Smooth muscle cell (in vitro differentiated cells): ENCODE measurements at regions not wholly inside any gene's neighbourhood (a gene's known extent, or its start where the extent isn't known, plus 50 kb on each side); places are given as distances from the start of the nearest gene placed in this dataset.

ENCODE experiments used
- DNase-seq: peaks from one replicate; lab custom pipeline; 2025; ENCODE audit not compliant: unreplicated experiment; lab: John Stamatoyannopoulos, UW
- H2AFZ ChIP-seq: fragments of 200-600 bp; sonication (generic); 2 replicates; pipeline ENCODE4 v1.6.0; 2016; ENCODE audit warnings: antibody characterized with exemption, low read depth, mild to moderate bottlenecking
- H3F3A ChIP-seq: fragments of 200-600 bp; sonication (generic); 2 replicates; pipeline ENCODE4 v1.6.0; 2017; ENCODE audit warnings: antibody characterized with exemption, low read depth
- H3K27ac ChIP-seq: fragments of 200-600 bp; sonication (generic); 2 replicates; pipeline ENCODE4 v1.5.1; 2016; ENCODE audit warnings: low read depth, mild to moderate bottlenecking
- H3K27me3 ChIP-seq: fragments of 200-600 bp; sonication (generic); 2 replicates; pipeline ENCODE4 v1.6.1; 2016; ENCODE audit warnings: low read depth, mild to moderate bottlenecking
- H3K36me3 ChIP-seq: fragments of 200-600 bp; sonication (generic); 2 replicates; pipeline ENCODE4 v1.5.1; 2016; ENCODE audit warnings: low read depth
- H3K4me1 ChIP-seq: fragments of 200-600 bp; sonication (generic); 2 replicates; pipeline ENCODE4 v1.5.1; 2016; ENCODE audit warnings: low read depth
- H3K4me2 ChIP-seq: fragments of 200-600 bp; sonication (generic); 2 replicates; pipeline ENCODE4 v1.6.0; 2016; ENCODE audit warnings: mild to moderate bottlenecking
- H3K4me3 ChIP-seq: fragments of 200-600 bp; sonication (generic); 2 replicates; pipeline ENCODE4 v1.5.1; 2016; ENCODE audit warnings: mild to moderate bottlenecking
- H3K79me2 ChIP-seq: fragments of 200-600 bp; sonication (generic); 2 replicates; pipeline ENCODE4 v1.6.0; 2016; ENCODE audit warnings: low read depth, mild to moderate bottlenecking
- H3K9ac ChIP-seq: fragments of 200-600 bp; sonication (generic); 2 replicates; pipeline ENCODE4 v1.6.0; 2016; ENCODE audit warnings: low read depth
- H3K9me3 ChIP-seq: fragments of 200-600 bp; sonication (generic); replicated peaks from 2 replicates; pipeline ENCODE4 v1.5.1; 2016; ENCODE audit warnings: low read depth
- H4K20me1 ChIP-seq: fragments of 200-600 bp; sonication (generic); 2 replicates; pipeline ENCODE4 v1.6.0; 2016; ENCODE audit warnings: low read depth
- CTCF ChIP-seq: fragments of 200-600 bp; sonication (generic); IDR thresholded peaks from 2 replicates; pipeline ENCODE4 v1.5.1; 2017; ENCODE audit warnings: borderline replicate concordance, mild to moderate bottlenecking, antibody characterized with exemption; ENCODE audit not compliant: insufficient read depth, poor library complexity, severe bottlenecking
- WGBS: methylation state at CpG from one replicate; pipeline ENCODE4 v1.1.7; 2016; ENCODE audit warnings: low lambda C conversion rate; 5-methylcytosine and 5-hydroxymethylcytosine counted together

DNA sequence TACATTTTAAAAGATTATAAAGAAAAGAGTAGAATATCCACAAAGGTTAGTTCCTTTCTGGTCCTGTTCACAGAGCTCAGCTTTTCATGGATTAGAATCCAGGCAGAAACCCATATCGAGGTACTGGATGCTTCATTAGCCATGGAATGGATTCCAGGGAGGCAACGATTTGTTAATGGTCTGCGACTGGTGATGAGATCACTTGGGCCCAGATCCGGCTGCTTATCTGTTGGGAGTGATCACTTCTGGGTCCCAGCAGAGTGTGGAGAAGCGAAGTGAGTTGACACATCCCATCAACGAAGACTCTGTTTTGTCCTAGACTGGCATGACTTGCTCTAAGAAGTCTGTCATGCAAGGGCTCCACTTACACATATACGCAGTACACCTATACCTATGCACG is 165.8 kb downstream of the MAF start:
- H4K20me1 ChIP-seq, result no peaks in the 10 kb centered on the region
- H3K9me3 ChIP-seq, result no peaks in the 10 kb centered on the region
- H2AFZ ChIP-seq, result no peak overlapping the region
- no peak overlapping the region for H3K4me3 ChIP-seq
- H3K4me1 ChIP-seq, result peaks cover 18% of the 10 kb centered on the region
- TF ChIP-seq CTCF, result no peak
- H3F3A ChIP-seq, result no peaks in the 10 kb centered on the region
- H3K9ac ChIP-seq, result no peak overlapping the region
- H3K79me2 ChIP-seq, result no peaks in the 10 kb centered on the region
- H3K36me3 ChIP-seq, result no peaks in the 10 kb centered on the region
- peaks cover 9% of the 10 kb centered on the region for H3K27me3 ChIP-seq
- H3K4me2 ChIP-seq, result no peak overlapping the region
- no peak overlapping the region for H3K27ac ChIP-seq
- no peak for DNase-seq
- 74% methylated on average over 8 of the region's 8 CpGs for WGBS

DNA sequence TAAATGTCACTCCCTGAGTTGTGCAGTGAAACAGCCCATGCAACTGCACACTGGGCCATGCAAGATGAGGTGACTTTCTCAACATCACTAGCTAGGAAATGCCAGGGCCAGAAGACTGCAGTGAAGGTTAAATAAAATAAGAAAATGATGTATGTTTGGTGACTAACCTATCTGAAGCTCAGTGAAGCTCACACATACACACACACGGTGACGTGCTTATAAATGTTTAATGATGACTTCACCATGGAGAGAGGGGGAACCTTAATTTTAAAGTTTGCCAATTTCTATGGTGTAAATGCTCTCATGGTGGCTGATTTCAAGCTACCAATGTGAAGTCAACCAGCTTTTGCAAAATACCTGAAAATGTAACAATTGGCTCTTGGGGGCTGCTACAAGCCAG is 166.4 kb downstream of the MAF start:
- H3K4me1 ChIP-seq, result peaks cover 18% of the 10 kb centered on the region
- no peak overlapping the region for H3K9ac ChIP-seq
- no peak overlapping the region for H3K4me2 ChIP-seq
- DNase-seq, result no peak
- no peak overlapping the region for H3K4me3 ChIP-seq
- H3K36me3 ChIP-seq, result no peaks in the 10 kb centered on the region
- 94% methylated on average over 2 of the region's 2 CpGs for WGBS
- H3F3A ChIP-seq, result no peaks in the 10 kb centered on the region
- H3K79me2 ChIP-seq, result no peaks in the 10 kb centered on the region
- H3K27ac ChIP-seq, result no peak overlapping the region
- H3K27me3 ChIP-seq, result peaks cover 12% of the 10 kb centered on the region
- no peaks in the 10 kb centered on the region for H4K20me1 ChIP-seq
- no peak for TF ChIP-seq CTCF
- no peaks in the 10 kb centered on the region for H3K9me3 ChIP-seq
- no peak overlapping the region for H2AFZ ChIP-seq

- Histone ChIP-seq H3K27ac (no peak overlapping the region), H4K20me1 (no peaks in the 10 kb centered on the region), H3K9ac (no peak overlapping the region), H3K4me2 (no peak overlapping the region), H2AFZ (no peak overlapping the region), H3K9me3 (no peaks in the 10 kb centered on the region), H3K36me3 (no peaks in the 10 kb centered on the region), H3K4me3 (no peak overlapping the region), H3K79me2 (no peaks in the 10 kb centered on the region), H3K4me1 (no peaks in the 10 kb centered on the region), H3K27me3 (peaks cover 18% of the 10 kb centered on the region), H3F3A (no peaks in the 10 kb centered on the region)
- whole genome bisulfite sequencing, result 91% methylated on average over 4 of the region's 4 CpGs
- no peak for TF ChIP-seq CTCF
- DNase-seq, result no peak
Observed at GRCh38 chr16:79431923-79432322, 168.6 kb downstream of the MAF start.

DNA sequence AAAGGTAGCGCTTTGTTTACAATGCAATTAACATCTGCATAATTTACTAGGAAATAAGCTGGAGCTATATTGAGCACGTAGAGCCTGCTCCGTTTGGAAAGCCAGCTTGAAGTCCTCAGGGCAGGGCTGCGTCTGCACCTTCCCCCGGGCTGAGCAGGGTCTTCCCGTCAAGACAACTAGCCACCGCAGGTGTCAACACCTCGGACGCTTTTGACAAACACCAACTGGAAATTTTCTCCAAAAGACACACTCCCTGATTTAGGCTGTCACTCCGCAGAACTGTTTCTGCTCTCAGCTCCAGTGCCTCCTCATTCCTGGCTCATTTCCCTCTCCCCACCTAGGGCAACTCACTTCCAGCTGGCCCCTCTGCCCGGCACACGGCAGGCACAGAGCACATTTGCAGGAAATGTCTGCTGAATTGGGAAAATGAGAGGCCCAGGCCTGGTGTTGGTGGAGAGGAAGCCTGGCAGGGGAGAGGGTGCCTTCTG is 170.3 kb downstream of the MAF start:
- TF ChIP-seq CTCF, result no peak

More for the DNA sequence above, 170.3 kb downstream of the MAF start:
- H4K20me1 ChIP-seq, result no peaks in the 10 kb centered on the region
- H3K9me3 ChIP-seq, result no peaks in the 10 kb centered on the region
- no peak overlapping the region for H2AFZ ChIP-seq
- H3K4me1 ChIP-seq, result no peaks in the 10 kb centered on the region
- H3K27ac ChIP-seq, result no peak overlapping the region
- no peaks in the 10 kb centered on the region for H3K36me3 ChIP-seq
- no peaks in the 10 kb centered on the region for H3K79me2 ChIP-seq
- DNase-seq, result no peak
- H3K9ac ChIP-seq, result no peak overlapping the region
- no peaks in the 10 kb centered on the region for H3F3A ChIP-seq
- 65% methylated on average over 12 of the region's 12 CpGs for WGBS
- H3K27me3 ChIP-seq, result peaks cover 18% of the 10 kb centered on the region
- H3K4me2 ChIP-seq, result no peak overlapping the region
- no peak overlapping the region for H3K4me3 ChIP-seq
